Neural crest cell (in vitro differentiated cells): ENCODE measurements at regions not wholly inside any gene's neighbourhood (a gene's known extent, or its start where the extent isn't known, plus 50 kb on each side); places are given as distances from the start of the nearest gene placed in this dataset.

Source experiments
- DNase-seq: peaks from one replicate; pipeline ENCODE4 v3.0.0; 2021; ENCODE audit warnings: low read depth, mixed read lengths, low spot score
- H3K27ac Mint-ChIP-seq: one replicate; pipeline ENCODE4 v1.8.0; 2021; ENCODE audit warnings: mild to moderate bottlenecking, mixed read lengths; ENCODE audit not compliant: unreplicated experiment
- H3K27me3 Mint-ChIP-seq: 2 replicates; pipeline ENCODE4 v1.8.0; 2021; ENCODE audit warnings: low read depth, mild to moderate bottlenecking, mixed read lengths
- H3K36me3 Mint-ChIP-seq: 2 replicates; pipeline ENCODE4 v1.8.0; 2021; ENCODE audit warnings: low read depth, mild to moderate bottlenecking, mixed read lengths
- H3K4me1 Mint-ChIP-seq: 2 replicates; pipeline ENCODE4 v1.8.0; 2021; ENCODE audit warnings: mixed read lengths
- H3K4me3 Mint-ChIP-seq: one replicate; pipeline ENCODE4 v1.8.0; 2021; ENCODE audit warnings: mild to moderate bottlenecking, mixed read lengths
- H3K9me3 Mint-ChIP-seq: 2 replicates; pipeline ENCODE4 v1.8.0; 2021; ENCODE audit warnings: mixed read lengths
- TF ChIP-seq, protein P1 (sequence below): fragments of 200-600 bp; sonication (generic); conservative IDR thresholded peaks from 2 replicates; pipeline ENCODE4 v1.5.0; 2021; ENCODE audit warnings: antibody characterized with exemption, mild to moderate bottlenecking

DNA sequence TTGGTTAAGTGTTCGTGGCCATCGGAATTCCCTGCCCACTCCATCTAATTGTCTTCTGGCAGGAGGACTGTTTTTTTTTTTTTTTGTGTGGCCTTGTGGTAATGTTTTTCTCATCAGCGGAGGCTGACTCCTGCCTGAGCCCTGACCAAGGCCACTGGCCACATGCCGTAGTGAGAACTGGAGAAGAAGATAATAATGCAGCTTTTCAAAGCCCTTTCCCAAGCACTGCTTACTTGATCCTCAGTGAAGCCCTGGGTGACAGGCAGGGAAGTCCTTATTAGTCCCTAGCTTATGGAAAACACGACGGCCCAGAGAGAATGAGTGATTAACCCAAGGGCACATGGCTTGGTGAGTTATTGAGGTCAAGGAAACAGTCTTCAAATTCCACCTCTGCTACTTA is 71.2 kb downstream of the ADM start:
- no peak for DNase-seq
- Mint-ChIP-seq H3K9me3 (no peaks in the 10 kb centered on the region), H3K4me3 (no peak overlapping the region), H3K27ac (no peak overlapping the region), H3K4me1 (peaks cover 3% of the 10 kb centered on the region), H3K36me3 (no peaks in the 10 kb centered on the region), H3K27me3 (peaks cover 3% of the 10 kb centered on the region)
- TF ChIP-seq, protein P1, sequence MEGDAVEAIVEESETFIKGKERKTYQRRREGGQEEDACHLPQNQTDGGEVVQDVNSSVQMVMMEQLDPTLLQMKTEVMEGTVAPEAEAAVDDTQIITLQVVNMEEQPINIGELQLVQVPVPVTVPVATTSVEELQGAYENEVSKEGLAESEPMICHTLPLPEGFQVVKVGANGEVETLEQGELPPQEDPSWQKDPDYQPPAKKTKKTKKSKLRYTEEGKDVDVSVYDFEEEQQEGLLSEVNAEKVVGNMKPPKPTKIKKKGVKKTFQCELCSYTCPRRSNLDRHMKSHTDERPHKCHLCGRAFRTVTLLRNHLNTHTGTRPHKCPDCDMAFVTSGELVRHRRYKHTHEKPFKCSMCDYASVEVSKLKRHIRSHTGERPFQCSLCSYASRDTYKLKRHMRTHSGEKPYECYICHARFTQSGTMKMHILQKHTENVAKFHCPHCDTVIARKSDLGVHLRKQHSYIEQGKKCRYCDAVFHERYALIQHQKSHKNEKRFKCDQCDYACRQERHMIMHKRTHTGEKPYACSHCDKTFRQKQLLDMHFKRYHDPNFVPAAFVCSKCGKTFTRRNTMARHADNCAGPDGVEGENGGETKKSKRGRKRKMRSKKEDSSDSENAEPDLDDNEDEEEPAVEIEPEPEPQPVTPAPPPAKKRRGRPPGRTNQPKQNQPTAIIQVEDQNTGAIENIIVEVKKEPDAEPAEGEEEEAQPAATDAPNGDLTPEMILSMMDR: no peak

DNA sequence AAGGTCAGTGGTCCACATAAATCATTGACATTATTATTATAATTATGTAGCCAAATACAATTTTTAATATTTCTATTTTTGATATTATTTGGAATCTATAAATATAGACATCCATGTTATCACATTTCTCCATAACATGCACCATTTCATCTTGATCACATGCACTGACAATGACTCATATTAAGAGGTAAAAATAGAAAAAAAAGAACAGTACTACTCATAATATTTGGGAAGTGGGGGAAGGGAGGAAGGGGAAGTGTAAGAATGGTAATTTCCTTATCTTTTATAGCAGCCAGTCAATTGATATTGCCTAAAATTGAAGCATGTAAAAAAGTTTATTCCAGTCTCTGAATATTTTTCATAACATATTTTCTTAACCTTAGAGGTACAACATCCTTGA is 72.3 kb downstream of the ADM start:
- Mint-ChIP-seq H3K4me3 (no peak overlapping the region), H3K36me3 (no peaks in the 10 kb centered on the region), H3K4me1 (peaks cover 3% of the 10 kb centered on the region), H3K9me3 (no peaks in the 10 kb centered on the region), H3K27me3 (peaks cover 8% of the 10 kb centered on the region), H3K27ac (no peak overlapping the region)
- TF ChIP-seq, protein P1: no peak
- DNase-seq: no peak

DNA sequence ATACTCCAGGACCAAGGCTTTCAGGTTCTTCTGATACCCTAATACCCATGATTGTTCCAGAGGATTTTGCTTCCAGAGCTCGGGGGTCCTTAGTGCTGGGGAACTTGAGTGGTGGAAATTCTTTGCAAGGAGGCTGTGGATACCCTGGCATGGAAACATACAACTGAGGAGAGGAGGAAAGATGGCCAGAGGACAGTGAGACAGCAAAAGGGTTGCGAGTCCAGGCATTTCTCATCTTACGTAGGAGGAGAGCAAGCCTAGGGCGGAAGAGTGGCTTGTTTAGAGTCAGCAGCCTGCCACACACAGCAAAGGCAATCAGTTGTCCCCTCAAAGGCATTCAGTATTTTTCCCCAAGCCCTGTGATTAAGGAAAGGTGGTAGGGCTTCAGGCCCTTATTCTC is 73.5 kb downstream of the ADM start:
- Mint-ChIP-seq H3K27me3 (peaks cover 13% of the 10 kb centered on the region), H3K4me1 (peaks cover 3% of the 10 kb centered on the region), H3K9me3 (no peaks in the 10 kb centered on the region), H3K27ac (no peak overlapping the region), H3K36me3 (no peaks in the 10 kb centered on the region), H3K4me3 (no peak overlapping the region)
- no peak for DNase-seq
- TF ChIP-seq, protein P1: no peak

DNA sequence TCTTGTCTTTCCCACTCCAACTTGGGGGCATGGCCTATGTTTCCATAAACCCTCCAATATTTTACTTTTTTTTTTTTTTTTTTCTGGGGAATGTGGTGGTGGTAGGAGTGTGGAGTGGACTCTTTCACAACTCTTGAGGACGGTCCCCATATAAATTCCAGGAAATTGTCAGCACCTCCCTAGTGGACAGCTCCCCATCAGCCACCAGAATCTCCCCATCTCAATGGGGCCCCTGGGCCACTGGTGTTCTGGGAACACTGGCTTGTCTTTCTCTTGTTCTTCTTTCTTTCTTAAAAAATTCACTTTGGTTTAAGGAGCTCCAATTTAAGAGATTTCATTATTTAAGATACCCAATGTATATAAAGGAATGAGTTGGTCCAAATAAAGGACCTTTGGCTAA is 74.1 kb downstream of the ADM start:
- Mint-ChIP-seq H3K36me3 (no peaks in the 10 kb centered on the region), H3K4me3 (no peak overlapping the region), H3K4me1 (peaks cover 3% of the 10 kb centered on the region), H3K27ac (no peak overlapping the region), H3K27me3 (peaks cover 13% of the 10 kb centered on the region), H3K9me3 (no peaks in the 10 kb centered on the region)
- peak; percentile 21 for DNase-seq
- TF ChIP-seq, protein P1: no peak

DNA sequence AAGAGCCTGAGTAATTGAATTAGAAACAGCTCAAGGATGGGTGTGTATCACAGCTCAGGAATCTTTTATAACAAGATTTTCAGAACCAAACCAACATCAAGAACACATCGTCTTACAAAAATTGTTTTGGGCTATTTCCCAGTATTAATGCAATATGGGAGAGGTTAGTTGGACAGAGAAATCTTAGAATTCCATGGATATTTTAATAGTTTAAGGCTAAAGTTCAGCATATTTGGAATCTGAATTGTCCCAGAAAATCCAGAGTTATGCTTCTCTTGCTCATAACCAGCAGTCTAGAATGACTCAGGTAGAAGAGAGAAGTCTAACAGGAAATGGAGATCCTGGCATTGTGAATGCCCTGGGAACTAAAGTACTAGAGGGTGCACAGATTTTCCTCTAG is 74.6 kb downstream of the ADM start:
- Mint-ChIP-seq H3K27ac (no peak overlapping the region), H3K4me1 (peaks cover under 1% of the 10 kb centered on the region), H3K4me3 (no peak overlapping the region), H3K27me3 (peaks cover 13% of the 10 kb centered on the region), H3K36me3 (no peaks in the 10 kb centered on the region), H3K9me3 (no peaks in the 10 kb centered on the region)
- TF ChIP-seq, protein P1: no peak
- DNase-seq: no peak
